ENCODE measurements at regions not wholly inside any gene's neighbourhood (a gene's known extent, or its start where the extent isn't known, plus 50 kb on each side); places are given as distances from the start of the nearest gene placed in this dataset.
"Not testable (repeated sequence)": the region's sequence is repeated elsewhere in the genome, so short reads cannot be mapped to it uniquely, and the experiment has no call there.

DNA sequence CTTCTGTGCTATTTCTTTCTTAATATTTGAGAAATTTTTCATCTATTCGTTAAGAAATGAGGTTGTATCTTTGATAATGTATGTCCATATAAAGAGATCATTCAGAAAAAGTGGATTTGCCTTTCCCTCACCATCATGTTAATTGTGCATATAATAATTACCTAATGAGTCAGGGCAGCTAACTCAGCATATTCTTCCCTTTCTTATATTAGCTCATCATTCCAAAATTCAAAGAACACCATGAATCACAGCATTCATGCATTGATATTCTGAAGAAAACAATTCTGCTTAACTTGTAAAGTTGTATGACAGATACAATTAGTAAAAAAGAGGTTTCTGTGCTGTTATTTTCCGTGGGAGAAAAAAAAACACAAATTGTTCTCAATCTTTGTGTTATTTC lies 630.6 kb downstream of the TLE1 start:
- DNase-seq: no peak

DNA sequence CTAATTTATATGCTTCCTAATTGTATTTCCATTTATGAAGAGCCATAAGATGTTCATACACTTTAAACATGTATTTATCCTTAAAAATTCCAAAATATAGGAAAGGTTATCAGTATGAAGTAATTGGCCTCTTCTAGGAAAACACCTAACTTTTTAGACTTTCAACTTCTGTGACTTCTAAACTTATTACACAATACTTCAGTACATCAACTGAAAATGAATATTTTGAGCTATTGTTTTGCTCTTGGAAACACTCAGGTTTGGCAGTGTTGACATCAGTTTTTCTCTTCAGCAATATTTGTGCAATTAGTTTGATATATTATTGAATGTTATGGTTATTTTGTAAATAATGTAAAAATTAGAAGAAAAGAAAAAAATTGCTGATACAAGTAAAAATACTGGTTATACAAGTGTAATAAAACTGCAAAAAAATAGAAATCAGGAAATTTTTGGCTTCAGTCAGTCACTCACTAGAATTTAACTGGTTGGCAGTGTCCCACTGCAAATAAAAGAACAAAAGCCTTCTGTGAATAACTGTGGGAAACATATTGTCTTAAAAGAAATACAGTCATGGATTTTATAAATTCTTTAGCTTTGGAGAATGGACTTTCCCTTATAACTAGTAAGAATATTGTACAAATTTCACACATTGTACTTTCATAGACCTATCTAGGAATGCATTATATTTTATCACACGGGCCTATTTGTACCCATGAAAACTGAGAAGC lies 635.9 kb downstream of the TLE1 start:
- no peak for DNase-seq

DNA sequence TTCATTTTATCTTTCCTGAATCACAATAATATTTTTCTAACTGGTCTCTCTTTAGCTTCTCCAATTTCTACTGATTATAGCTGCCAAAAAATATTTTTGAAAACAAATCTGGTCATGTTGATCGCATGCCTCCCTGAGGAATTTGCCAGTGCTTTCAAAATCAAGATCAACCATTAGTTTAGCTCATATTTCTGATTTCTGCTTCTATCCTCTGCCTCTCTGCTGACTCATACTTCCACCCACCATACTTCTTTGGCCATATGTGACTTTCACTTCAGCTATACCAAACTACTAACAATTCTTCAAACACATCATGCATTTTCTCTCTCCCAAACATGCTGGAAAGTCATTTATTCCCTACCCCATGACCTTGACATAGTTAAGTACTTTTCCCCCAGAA lies 636.5 kb downstream of the TLE1 start:
- no peak for DNase-seq

DNA sequence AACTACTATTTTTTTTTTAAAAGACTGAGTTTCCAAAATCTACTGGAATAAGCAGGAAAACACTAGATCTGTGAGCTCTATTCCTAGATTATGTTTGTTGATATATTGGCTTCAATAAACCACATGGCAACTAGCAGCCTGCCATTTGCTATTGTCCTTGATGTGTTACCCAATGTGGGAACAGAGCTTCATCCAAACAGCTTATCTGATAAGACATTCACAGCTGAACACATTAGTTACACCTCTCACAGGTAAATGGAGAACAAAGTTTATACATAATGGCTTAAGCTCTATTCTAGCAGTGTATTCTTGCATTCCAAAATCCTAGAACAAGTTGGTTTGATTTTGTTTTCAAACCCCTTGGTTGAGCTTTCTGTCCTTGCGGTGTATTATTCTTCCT lies 642.1 kb downstream of the TLE1 start:
- no peak for DNase-seq

DNA sequence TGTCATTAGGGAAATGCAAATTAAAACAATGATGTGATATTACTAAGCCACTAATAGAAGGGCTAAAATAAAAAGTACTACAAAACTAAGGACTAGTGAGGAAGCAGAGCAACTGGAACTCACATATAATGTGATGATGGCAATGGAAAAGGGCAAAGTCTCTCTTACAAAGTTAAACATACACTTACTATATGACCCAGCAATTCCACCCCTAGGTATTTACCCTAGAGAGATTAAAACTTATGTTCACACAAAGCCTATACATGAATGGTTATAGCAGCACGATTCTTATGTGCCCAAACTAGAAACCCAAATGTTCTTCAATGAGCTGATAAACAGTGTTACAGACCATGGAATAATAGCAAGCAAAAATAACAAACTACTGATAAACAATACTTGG lies 643.7 kb downstream of the TLE1 start:
- DNase-seq: no peak

DNA sequence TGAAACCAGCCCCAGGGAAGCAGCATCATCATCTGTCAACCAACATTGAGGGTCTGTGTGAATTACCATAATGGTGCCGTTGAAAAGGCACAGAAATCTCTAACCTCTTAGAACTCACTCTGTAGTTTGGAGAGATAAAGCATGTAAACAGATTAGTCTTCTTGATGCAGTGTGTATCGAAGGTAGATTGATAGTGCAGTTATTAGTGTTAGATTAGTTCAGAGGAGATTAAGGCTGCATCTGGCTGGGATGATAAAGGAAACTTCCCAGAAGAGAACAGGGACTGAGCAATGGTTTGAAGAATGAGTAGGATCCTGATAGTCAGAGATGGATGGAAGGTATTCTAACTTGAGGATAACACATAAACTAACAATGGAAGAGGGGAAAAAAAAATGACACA lies 651.5 kb downstream of the TLE1 start:
- DNase-seq: no peak

DNA sequence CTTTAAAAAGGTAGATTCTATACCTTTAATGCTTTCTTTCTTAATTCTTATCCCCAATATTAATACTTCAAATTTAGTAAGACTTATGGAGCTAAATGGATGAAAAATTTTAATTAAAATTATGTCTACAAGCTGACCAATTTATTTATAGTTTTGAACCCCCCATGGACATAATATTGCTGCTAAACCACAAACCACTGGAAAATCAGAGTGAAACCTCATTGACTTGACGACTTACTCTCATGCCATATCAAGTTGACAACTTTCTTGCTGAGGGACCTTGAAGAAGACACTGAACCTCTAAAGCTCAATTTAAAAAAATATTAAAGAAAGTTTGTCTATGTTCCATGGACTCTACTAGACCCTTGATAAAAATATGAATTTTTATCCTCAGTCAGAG lies 653.7 kb downstream of the TLE1 start:
- DNase-seq: no peak

DNA sequence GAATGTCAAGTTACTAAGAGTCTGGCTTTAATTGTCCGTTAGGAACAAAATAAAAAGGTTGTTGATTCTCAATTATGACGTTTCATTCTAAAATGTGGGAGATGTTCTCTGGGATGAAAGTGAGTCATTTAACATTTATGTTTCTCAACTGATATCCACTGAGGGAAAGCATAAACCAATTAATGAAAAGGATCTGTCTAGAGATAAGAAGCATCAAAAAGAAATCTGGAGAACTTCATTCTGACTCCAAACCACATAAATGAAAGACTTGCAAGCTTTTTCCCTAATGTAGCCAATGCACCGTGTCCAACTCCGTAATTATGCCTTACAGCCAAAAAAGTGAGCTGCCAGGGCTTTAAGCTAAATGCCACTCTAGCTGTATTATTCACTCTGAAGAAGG lies 654.2 kb downstream of the TLE1 start:
- DNase-seq: no peak

DNA sequence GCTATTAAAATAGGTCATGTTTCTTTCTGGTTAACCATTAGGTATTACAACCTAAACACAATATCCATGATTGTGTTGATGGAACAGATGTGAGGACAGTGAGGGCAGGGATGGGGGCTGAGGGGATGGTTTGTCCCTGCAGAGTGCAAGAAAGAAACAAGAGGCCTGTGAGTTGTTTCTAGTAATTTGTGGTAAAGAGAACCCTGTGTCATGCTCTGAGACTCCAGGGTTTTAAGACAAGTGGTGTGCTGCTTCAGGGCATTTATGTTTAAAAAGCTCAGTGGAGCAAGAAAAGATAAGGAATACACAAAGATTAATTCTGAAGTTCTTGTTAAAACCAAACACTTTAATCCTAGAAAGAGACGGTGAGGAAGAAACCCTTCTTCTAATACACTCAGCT lies 656.5 kb downstream of the TLE1 start:
- no peak for DNase-seq

DNA sequence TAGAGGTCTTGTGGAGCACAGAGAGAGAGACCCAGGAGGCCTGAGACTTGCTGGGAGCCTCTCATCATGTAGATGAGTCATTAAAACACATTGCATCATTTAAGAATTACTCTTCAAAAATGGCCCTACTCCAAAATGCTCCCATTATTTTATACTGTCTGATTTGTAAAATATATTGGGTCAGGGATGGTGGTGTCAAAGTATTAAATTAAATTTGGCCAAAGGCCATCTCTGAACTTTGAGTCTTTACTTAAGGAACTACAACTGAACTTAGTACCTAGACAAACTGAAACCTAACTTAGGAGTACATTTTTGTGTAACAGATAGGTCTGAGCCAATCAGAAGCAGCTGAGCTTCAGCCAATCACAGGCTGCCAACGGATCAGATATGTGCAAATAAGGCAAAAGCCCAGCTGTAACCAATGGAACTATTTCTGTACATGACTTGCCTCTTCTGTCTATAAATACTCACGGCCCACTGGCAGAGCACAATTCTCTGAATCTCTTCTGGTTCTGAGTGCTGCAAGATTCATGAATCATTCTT lies 657.2 kb downstream of the TLE1 start:
- no peak for DNase-seq

DNA sequence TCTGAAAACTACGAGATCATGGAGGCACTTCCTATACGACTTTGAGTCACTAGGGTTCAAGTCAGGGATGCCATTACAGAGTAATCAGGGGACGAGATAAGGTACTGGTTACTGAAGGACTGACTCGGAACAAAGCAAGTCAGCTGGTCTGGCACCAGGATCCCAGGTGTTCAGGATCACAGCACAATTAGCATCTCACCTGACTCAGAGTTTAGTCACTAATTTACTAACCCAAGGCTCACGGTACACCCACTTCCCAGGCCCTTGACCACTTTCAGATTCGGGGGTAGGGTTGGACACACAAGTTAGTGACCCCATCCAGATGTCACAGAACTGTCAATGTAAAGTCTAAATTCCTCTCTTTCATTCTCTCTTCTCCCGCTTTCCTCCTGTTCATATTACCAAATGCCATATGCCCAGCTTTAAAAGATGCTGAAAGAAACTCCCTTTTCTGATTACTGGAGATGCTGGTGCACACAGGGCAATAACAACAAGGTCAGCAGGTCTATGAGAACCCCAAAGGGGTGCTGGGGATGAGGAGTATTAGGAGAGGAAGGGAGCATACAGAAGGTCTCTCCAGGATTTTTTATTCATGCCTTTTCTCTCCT lies 657.8 kb downstream of the TLE1 start:
- no peak for DNase-seq

DNA sequence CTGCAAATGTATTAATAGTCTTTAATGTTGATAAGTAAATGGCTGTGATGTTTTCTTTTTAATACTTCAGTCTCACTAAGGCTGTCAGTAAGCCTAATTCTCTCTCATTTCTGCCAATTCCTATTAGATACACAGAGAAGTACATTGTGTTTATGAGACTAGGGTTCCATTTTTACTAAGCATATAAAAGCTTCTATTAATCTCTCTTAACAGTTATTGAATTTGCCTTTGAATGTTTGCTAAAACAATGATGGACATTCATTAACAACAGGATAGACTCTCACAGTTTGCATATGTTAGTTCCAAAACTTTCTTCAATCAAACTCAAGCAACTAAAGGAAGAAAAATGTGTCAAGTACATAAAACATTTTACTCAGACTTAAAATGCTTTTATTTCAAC lies 659.3 kb downstream of the TLE1 start:
- no peak for DNase-seq

DNA sequence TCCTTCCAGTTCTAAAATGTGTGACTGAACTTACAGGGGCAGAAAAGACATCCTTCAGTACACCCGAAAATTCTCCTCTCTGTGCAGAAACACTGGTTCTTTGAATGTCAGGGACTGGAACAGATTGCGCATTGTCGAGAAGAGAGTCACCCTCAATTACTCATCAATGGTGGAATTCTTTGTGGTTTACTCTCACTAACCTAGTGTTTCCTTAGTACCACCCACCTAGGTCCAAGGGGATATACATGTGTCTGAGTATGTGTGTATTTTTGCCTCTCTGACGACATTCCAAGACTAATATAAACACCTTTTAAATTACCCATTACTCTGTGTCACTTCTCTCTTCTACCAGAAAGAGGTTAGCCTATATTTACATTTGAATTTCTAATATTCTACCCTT lies 660.8 kb downstream of the TLE1 start:
- no peak for DNase-seq

DNA sequence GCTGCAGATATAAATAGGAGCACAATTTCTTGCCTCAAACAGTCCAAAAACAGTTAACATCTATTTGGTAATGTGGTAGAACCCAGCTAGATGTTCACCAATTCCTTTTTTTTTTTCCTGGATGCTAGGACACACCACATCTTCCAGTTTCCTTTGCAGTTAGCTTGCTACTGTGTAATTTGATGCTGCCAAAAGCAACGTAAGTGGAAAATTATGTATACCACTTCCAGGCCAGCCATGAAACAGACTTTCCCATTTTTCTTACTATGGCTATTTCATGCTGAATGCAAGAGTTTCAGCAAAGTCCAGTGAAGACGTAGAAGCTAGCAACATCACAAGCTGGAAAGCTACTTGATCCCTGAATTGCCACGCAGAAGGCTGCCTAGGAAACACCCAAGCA lies 667.2 kb downstream of the TLE1 start:
- DNase-seq: no peak

DNA sequence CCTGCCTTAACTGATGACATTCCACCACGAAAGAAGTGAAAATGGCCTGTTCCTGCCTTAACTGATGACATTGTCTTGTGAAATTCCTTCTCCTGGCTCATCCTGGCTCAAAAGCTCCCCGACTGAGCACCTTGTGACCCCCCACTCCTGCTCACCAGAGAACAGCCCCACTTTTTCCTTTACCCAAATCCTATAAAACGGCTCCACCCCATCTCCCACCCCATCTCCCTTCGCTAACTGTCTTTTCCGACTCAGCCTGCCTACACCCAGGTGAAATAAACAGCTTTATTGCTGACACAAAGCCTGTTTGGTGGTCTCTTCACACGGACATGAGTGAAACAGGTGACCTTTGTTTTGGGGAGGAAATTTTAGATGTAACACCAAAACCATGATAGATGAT lies 674.4 kb downstream of the TLE1 start:
- not testable (repeated sequence) for DNase-seq

DNA sequence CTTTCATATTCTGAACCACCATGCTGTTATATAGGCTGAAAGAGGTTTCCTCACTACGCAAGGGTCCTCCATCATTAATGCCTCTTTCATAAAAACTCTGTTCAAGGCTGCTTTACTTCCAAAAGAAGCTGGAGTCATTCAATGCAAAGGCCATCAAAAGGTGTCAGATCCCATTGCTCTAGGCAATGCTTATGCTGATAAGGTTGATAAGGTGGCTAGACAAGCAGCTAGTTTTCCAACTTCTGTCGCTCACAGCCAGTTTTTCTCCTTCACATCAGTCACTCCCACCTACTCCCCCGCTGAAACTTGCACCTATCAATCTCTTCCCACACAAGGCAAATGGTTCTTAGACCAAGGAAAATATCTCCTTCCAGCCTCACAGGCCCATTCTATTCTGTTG lies 676.2 kb downstream of the TLE1 start:
- not testable (repeated sequence) for DNase-seq

DNA sequence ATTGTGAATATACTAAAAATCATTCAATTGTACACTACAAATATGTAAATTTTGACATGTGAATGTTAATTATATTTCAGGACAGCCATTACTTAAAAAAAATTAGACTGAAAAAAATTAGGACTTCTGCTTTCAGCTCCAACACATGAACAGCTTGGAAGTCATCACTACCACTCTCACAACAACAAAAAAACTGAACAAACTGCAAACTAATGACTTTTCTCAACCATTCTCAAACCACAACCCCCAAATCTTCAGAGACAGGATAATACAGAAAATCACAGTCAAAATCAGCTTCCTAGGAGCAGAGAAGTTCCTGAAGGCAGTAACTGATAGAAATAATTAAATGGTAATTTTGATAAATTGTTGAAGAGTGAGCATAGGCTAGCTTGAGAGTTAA lies 686.4 kb downstream of the TLE1 start:
- DNase-seq: no peak

DNA sequence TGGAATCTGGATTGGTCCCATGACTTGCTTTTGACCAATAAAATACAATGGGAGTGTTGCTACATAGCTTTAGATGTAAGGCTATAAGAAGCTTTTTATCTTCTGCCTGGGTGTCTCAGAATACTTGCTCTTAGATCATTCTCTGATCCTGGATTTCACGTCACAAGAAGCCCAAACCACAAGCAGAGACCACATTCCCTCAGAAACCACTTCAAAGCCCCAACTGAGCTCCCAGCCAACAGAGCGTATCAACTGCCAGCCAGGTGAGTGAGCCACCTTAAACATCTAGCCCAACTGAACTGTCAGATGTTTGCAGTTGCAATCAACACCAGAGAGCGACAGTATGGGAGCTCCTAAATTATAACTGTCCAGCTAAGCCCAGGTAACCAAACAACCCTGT lies 687.1 kb downstream of the TLE1 start:
- DNase-seq: no peak

DNA sequence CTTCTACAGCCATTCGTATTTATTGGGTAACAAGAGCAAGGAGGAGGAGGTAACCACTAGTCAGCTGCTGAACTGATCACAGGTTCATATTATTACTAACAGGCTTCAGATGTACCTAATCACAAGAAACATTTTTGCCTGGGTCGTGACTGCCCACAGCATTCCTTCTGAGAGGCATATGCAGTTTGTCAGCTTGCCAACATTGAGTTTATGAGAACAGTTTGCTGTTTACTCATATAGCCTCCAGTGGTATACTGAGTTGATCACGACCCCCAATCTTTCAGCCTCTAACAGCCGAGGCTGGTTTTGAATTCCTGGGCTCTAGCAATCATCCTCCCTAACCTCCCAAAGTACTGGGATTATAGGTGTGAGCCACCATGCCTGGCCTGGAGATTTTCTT lies 693.6 kb downstream of the TLE1 start:
- no peak for DNase-seq

DNA sequence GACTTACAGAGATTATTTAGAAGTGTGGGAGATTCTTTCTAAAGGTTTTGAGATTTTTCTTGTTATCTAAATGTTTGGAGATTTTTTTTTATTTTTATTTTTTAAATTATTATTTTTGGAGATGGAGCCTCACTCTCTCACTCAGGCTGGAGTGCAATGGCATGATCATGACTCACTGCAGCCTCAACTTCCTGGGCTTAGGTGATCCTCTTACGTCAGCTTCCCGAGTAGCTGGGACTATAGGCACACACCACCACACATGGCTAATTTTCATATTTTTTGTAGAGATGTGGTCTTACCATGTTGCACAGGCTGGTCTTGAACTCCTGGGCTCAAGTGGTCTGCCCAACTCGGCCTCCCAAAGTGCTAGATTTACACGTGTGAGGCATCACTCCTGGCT lies 694.5 kb downstream of the TLE1 start:
- no peak for DNase-seq

DNA sequence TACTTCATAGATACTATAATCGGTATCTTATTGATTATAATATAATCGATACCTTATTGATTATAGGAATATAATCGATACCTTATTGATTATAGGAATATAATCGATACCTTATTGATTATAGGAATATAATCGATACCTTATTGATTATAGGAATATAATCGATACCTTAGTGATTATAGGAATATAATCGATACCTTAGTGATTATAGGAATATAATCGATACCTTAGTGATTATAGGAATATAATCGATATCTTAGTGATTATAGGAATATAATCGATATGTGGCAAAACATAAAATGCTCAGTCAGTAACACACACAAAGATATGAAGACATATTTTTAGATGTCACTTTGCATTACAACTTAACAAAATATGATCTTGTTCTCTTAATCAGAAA lies 703.8 kb downstream of the TLE1 start:
- DNase-seq: not testable (repeated sequence)

DNA sequence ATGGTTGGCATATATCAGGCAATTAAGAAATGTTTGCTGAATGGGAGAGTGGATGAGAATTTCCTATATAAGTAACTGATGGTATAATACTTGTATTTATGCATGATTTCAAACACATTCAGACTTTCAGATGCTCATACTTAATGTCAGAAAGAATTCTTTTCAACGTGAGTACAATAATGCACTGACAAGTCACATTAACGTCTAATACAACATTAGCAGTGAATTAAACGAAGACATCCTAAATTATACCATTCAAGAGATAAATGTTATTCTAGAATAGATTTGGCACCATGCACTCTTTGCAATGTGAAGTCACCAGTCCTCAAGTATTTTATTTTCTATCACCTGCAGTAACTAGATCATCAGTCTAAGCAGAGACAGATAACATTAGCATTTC lies 712.9 kb downstream of the TLE1 start:
- DNase-seq: no peak

DNA sequence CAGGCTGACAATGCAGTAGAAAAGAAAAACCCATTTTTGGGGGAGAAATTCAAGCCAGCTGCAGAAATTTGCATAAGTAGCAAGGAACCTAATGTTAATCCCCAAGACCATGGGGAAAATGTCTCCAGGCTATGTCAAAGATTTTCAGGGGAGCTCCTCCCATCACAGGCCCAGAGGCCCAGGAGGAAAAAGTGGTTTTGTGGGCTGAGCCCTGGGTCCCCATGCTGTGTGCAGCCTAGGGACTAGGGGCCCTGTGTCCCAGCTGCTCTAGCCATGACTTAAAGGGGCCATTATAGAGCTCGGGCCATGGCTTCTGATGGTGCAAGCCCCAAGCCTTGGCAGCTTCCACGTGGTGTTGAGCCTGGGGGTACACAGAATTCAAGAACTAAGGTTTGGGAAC lies 719.0 kb downstream of the TLE1 start:
- DNase-seq: not testable (repeated sequence)

DNA sequence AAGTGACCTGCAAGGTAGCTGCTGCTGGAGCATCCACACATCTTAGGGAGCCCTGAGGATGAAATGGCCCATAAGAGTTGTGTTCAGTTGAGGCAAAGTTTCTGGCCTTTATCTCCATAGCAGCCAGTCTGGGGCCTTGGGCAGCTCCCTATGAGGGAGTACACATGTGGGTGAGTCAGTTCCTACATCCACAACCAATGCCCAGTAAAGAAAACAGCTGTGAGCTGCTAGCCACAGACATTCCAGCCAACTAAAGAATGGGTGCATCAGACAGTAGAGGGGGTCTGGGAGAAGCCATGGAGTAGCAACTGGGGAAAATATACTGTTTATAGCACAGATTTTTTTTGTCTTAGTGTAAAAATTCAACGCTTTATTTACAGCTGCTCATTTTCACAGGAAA lies 720.7 kb downstream of the TLE1 start:
- no peak for DNase-seq

DNA sequence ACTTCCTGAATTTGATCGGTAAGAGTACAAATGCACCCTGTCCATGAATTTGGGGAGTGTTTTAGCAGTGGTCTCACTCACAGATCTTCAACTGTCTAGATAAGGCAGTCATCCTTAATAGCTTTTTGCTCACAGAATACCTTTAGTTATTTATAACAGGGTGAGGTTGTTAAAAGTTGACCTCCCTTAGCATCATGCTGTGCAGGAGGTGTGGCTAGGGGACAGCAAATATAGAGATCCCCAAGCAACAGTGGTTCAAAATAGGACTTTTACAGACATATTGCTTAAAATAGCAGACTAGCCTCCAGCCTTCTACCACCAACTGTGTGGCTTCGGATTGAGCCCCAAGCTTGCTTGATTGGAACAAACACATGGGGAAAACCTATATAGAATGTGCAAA lies 724.4 kb downstream of the TLE1 start:
- no peak for DNase-seq

All from activated T-cell treated with anti-CD3 and anti-CD28 coated beads, Interleukin-2, amount 50 U/mL, for 1 hour (primary cell).